ENCODE measurements at regions not wholly inside any gene's neighbourhood (a gene's known extent, or its start where the extent isn't known, plus 50 kb on each side); places are given as distances from the start of the nearest gene placed in this dataset.
A peak's percentile ranks its signal among the peaks of the same experiment; 100 is the strongest.

DNA sequence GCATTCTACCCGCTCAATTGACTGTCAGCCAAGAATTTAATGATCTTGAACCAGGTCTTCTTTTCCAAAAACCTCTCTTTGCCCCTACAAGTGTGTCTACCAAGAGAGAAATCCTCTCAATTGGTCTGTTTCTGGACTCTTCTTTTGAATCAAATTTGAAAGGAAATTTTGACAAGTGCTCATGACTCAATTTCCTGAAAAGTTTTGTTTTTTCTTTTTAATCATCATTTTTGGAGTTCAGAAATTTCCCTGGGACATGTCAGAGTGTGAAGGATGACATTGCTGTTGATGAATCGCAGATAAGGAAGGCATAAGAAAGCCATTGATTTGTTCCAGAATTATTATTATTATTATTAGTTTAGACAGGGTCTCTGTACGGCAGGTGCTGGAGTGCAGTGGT, 88.2 kb upstream of the AKT3 start:
- no peaks in the 10 kb centered on the region for H3K36me3 ChIP-seq
- no peak for DNase-seq
- peaks cover 0 to 4% of the 10 kb centered on the region in 2 donors for H3K27me3 ChIP-seq
- H3K27ac ChIP-seq, result no peak overlapping the region
- no peaks in the 10 kb centered on the region for H3K4me1 ChIP-seq
- intact Hi-C loops (cut with DNase I; ENCODE audit: low total_unique reads), result no loop called here
- TF ChIP-seq, protein P1, sequence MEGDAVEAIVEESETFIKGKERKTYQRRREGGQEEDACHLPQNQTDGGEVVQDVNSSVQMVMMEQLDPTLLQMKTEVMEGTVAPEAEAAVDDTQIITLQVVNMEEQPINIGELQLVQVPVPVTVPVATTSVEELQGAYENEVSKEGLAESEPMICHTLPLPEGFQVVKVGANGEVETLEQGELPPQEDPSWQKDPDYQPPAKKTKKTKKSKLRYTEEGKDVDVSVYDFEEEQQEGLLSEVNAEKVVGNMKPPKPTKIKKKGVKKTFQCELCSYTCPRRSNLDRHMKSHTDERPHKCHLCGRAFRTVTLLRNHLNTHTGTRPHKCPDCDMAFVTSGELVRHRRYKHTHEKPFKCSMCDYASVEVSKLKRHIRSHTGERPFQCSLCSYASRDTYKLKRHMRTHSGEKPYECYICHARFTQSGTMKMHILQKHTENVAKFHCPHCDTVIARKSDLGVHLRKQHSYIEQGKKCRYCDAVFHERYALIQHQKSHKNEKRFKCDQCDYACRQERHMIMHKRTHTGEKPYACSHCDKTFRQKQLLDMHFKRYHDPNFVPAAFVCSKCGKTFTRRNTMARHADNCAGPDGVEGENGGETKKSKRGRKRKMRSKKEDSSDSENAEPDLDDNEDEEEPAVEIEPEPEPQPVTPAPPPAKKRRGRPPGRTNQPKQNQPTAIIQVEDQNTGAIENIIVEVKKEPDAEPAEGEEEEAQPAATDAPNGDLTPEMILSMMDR (IDR thresholded peaks at IDR 0.05), result no peak
- peaks cover 0 to 6% (median 0%) of the 10 kb centered on the region in 3 donors for H3K9me3 ChIP-seq
- no peak overlapping the region for H3K4me3 ChIP-seq

DNA sequence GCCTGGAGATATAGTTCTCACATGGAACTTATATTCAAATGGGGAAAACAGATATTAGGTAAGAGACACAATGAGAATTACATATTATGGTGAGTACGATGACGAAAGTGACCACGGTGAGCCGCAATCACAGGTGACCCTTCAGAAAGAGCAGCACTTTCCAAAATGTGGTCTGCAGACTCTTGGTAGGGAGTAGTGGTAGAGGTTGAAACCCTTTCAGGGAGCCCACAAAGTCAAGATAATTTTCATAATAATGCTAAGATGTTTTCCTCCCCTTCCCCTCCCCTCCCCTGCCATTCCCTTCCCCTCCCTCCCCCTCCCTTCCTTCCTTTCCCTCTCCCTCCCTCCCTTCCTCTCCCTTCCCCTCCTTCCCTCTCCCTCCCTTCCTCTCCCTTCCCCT, 83.5 kb upstream of the AKT3 start:
- intact Hi-C loops (cut with DNase I; ENCODE audit: low total_unique reads), result no loop called here
- Histone ChIP-seq H3K4me1 (peaks cover 0 to 10% (median 6%) of the 10 kb centered on the region in 4 donors), H3K4me3 (no peak overlapping the region), H3K9me3 (peaks cover 0 to 6% (median 0%) of the 10 kb centered on the region in 3 donors), H3K36me3 (no peaks in the 10 kb centered on the region), H3K27ac (no peak overlapping the region), H3K27me3 (no peaks in the 10 kb centered on the region)
- DNase-seq, result no peak
- TF ChIP-seq, protein P1 (IDR thresholded peaks at IDR 0.05), result no peak

DNA sequence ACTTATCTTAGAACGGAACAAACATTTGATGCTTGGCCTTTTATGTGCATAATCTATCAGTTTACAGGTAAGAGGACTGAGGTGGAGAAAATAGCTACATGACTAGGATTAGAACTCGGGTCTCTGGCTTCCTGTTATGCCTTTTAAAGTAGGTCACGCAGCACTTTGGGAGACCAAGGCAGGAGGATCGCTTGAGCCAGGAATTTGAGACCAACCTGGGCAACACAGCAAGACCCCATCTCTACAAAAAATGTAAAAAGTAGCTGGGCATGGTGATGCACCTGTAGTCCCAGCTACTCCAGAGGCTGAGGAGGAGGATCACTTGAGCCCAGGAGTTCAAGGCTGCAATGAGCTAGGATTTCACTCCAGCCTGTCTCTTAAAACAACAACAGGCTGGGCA, 81.9 kb upstream of the AKT3 start:
- intact Hi-C loops (cut with DNase I; ENCODE audit: low total_unique reads), result no loop called here
- Histone ChIP-seq H3K36me3 (no peaks in the 10 kb centered on the region), H3K4me3 (no peak overlapping the region), H3K27ac (no peak overlapping the region), H3K27me3 (no peaks in the 10 kb centered on the region), H3K4me1 (peaks cover 0 to 21% (median 10%) of the 10 kb centered on the region in 4 donors), H3K9me3 (peaks cover 0 to 6% (median 0%) of the 10 kb centered on the region in 3 donors)
- TF ChIP-seq, protein P1 (IDR thresholded peaks at IDR 0.05), result no peak
- no peak for DNase-seq

DNA sequence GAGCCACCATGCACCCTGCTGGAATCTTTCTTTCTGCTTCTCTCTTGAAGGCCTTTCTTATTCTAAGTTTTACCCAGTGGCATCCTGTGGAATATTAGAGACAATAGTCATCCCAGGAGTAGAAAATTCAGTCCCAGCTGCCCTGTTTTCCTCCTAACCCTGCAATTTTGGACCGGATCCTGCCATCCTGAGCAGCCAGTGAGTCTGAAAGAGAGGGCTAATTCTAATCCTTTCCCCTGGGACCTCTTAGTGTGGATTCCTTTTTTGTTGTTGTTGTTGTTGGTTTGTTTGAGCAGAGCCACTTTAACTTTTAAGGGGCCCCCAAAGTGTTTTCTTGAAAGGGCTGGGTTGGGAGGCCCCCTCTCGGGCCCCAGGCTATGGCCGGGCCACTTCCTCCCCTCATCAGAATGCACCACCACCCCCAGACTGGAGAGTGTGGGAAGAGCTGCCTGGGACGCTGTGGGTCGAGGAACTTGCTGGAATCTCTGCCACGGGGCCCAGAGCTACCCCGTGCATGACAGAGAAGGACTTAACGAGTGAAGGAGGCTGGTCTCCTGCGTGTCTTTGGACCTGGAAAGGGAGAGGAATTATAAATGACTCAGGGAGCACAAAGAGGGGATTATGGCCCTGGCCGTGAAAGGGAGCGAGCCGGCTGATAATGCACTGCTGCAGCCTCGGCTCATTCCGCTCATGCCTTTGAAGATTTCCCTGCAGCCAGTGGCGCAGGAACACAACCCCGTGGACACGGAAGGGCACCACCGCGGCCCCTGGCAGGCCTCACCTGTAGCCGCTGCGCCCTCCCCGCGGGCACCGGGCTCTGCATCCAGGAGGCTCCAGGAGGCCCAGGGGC, 81.0 kb upstream of the AKT3 start:
- no peak overlapping the region for H3K4me3 ChIP-seq
- no peaks in the 10 kb centered on the region for H3K36me3 ChIP-seq
- H3K9me3 ChIP-seq, result peaks cover 0 to 6% (median 0%) of the 10 kb centered on the region in 3 donors
- H3K27ac ChIP-seq, result peak overlapping the region in 1 of 2 donors; percentile 48
- H3K4me1 ChIP-seq, result peaks cover 0 to 30% (median 18%) of the 10 kb centered on the region in 4 donors
- intact Hi-C loops (cut with DNase I; ENCODE audit: low total_unique reads), result no loop called here
- no peak for DNase-seq
- no peaks in the 10 kb centered on the region for H3K27me3 ChIP-seq
- TF ChIP-seq, protein P1 (IDR thresholded peaks at IDR 0.05), result no peak

DNA sequence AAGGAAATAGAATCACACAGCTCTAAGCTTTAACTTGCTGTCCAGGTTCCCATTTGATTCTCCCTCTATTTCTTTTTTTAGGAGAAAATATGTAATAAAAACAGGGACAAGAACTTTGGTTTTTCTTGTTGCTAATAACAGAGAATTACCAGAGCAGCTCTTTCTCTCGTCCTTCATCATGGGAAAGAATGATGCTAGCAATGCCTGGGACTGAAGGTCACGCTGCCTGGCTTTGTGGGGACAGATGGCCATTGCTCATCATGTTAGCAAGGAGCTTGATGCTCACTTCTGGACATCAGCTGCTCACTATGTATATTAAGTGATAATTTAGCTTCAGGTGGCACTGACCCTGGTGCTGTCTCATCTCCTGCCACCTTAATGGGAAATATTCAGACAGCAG, 77.3 kb upstream of the AKT3 start:
- H3K27ac ChIP-seq, result peak overlapping the region in 1 of 2 donors; percentile 54
- intact Hi-C loops (cut with DNase I; ENCODE audit: low total_unique reads), result loop anchor here (10.0 kb wide), 1 partner anchor 117 kb away; no protein-coding TSS in a partner anchor
- H3K9me3 ChIP-seq, result no peaks in the 10 kb centered on the region
- H3K36me3 ChIP-seq, result no peaks in the 10 kb centered on the region
- no peak for DNase-seq
- TF ChIP-seq, protein P1 (IDR thresholded peaks at IDR 0.05), result no peak
- H3K4me3 ChIP-seq, result no peak overlapping the region
- H3K4me1 ChIP-seq, result peaks cover 0 to 61% (median 40%) of the 10 kb centered on the region in 4 donors
- H3K27me3 ChIP-seq, result no peaks in the 10 kb centered on the region

Measured in tibial artery (tissue), 4 donors.